Activated T-cell treated with anti-CD3 and anti-CD28 coated beads for 48 hours (primary cell): ENCODE measurements at regions not wholly inside any gene's neighbourhood (a gene's known extent, or its start where the extent isn't known, plus 50 kb on each side); places are given as distances from the start of the nearest gene placed in this dataset.
"Not testable (repeated sequence)": the region's sequence is repeated elsewhere in the genome, so short reads cannot be mapped to it uniquely, and the experiment has no call there.

ENCODE experiments used
- DNase-seq: peaks from one replicate; pipeline ENCODE4 v3.0.0-alpha.2; 2020; ENCODE audit warnings: low read depth

DNA sequence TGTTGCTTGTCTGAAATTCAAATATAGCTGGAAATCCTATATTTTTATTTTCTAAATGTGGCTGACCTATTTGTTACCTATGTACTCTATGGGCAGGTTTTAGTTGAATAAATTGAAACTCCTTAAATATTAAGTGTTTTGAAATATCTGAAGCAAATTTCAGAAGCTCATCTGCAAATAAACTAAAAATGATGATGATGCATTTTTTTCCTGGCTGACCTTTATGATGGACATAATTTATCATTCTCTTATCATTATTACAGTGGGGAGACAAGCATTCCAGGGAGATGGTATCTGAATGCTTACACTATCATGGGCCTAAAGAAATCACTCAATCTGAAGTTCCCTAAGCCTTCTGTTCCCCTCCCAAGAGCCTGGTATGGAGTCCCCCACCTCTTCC, 1225.2 kb downstream of the AACS start:
- DNase-seq, result no peak

DNA sequence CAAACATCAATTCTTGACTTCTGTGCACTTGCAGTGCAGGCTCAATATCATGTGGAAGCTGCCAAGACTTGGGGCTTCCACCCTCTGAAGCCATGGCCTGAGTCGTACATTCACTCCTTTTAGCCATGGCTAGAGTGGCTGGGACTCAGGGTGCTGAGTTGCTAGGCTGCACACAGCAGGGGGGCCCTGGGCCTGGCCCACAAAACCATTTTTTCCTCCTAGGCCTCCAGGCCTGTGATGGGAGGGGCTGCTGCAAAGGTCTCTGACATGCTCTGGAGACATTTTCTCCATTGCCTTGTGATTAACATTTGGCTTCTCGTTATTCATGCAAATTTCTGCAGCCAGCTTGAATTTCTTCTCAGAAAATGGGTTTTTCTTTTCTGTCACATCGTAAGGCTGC, 1226.8 kb downstream of the AACS start:
- DNase-seq, result not testable (repeated sequence)

DNA sequence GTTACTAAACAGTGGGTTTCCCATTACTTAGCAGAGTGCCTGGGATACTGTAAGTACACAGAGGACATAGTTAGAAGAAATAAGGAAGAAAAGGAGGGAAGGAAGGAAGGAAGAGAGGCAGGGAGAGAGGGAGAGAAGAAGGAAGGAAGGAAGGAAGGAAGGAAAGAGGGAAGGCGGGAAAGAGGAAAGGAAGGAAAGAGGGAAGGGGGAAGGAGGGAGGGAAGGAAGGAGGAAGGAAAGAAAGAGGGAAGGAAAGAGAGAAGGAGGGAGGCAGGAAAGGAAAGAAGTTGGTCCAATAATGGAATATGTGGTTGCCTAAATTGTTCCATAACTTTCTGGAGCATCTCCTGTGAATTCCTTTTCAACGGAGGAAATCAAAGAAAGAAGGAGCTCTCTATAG, 1230.4 kb downstream of the AACS start:
- DNase-seq, result no peak

DNA sequence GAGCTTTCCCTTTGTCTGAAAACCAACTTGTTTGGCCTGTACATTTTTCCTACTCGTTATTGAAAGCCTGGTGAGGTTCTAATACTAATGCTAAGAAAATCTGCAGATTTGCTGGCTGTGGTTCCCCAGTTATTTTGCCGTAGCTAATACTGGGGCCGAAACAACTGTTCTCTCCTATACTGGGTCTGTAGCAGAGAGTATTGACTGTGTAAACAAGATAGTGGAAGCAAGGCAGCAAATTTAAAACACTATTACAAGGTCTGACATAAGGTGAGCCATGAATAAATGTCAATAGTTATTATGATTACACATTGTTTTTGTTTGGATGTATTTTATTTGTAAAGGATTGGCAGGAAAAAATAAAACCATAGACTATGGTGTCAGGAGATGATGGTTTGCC, 1244.0 kb downstream of the AACS start:
- no peak for DNase-seq

DNA sequence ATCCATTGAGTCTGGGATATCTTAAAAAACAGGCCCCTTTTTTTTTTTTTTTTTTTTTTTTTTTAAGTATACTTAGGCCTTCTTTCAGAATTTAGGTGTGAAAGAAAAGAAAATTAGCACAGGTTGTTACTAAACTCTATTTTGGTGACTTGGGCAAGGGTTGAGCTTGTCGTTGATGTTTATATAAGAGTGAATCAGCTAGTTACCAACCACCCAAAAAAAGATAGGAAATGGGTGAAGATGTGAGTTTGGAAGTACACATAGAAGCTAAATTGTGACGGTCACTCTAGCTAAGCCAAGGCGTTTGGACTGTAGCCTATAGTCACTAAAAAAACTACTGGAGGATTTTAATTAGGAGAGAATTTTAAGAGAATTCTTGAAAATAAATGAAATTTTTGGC, 1247.2 kb downstream of the AACS start:
- DNase-seq, result no peak

DNA sequence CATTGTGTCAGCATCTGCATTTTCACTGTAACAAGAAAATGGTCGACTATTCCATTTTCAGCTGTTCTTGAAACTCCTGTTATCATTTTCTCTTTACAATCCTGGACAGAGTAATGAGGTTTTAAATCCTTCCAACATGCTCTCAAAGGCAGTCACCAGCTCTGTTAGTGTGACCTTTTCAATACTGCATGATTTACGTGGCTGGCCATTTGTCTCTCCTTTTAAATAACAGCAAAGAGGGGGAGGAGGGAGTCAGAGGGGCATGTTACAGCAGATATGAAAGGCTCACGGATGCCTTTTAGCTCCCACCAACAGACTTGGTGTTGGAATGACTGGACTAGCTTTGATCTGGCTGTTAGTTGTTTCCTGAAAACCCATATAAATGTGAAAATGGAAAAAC, 1251.2 kb downstream of the AACS start:
- no peak for DNase-seq

DNA sequence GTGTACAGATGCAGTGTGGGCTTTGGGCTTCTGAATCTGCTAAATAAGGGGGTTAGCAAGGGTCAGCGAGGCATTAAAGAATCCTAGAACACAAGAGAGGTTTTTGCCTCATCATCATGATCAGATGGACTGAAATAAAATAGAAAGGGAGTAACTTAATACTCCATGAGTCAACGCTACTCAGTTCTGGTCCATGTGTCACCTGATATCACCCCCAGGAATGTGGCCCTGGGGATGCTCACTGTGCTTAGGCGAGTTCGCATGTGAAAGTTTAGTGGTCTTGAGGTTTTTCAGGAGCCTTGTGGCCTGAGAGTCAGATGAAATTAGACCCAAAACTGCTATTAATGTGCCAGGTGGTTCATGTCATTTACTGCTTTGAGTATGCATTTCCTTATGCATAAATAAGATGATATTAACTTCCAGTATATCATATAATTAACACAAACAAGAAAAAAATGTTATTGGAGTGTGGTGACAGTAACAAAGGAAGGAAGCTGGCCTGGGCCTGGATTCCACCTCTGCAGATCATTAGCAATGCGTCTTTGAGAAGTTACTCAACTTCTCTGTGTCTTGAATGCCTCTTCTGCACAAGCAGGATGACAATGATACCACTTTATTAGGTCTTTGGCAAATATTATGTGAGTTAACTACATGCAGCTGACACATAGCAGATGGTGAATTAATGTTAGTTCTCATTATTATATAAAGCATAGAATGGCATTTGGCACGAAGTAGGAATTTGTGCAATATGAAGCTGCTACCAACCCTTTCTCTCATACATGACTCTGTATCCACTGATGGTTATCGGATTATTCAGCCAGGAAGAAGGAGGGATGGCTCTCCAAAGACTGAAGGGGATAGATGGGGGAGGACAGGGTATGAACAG, 1272.6 kb downstream of the AACS start:
- no peak for DNase-seq

DNA sequence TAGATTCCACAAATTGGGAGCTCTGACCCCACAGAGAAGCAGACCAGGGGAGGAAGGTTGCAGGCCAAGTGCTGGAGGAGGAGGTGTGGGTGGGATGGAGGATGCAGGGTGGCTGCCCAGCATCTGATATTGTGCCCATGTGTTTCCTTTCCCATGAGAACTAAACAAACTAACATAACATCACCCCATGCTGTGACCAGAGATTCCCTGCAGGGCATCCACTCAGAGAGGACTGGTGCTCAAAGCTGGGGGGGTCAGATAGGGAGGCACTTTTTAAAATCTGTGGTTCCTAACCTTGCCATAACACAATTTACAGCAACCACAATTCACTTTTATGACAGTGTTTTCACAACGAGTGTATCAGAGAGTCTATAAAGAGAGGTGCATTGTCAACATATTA, 1277.6 kb downstream of the AACS start:
- DNase-seq, result no peak

DNA sequence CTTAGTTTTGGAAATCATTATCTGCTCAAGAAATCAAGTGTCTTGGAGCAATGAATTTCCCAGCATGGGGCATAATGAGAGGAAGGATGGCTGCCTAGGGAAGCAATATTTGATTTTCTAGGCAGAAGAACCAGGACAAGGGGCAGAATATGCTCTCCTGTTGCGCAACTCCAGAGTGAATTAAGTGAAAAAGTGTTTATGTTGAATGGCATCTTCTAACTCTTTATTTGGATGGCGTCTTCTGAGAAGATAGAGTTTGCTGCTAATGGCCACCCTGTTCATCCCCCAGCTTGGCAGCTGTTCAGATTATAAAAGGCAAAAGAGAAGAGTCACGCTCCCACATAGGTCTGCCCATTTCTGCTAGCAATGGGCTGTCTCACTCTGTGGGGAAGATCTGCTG, 1278.1 kb downstream of the AACS start:
- DNase-seq, result no peak

DNA sequence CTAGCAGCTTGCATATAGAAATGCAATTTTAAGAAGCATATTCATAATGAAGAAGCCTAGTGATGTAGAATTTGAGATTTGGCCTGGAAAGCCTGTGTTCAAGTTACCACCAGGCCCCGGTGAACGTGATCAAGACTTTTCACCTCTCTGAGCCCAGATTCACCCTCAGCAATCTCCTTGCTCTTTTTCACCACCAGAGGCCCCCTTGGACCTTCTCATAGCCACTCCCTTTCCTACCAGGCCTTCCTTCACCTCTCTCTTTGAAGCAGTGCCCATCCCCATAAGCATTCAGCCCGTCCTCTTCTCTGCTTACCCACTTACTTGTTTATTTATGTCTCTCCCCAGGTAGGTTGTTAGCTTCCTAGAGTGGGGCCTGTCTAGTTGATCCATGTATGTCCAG, 1280.9 kb downstream of the AACS start:
- DNase-seq, result no peak

DNA sequence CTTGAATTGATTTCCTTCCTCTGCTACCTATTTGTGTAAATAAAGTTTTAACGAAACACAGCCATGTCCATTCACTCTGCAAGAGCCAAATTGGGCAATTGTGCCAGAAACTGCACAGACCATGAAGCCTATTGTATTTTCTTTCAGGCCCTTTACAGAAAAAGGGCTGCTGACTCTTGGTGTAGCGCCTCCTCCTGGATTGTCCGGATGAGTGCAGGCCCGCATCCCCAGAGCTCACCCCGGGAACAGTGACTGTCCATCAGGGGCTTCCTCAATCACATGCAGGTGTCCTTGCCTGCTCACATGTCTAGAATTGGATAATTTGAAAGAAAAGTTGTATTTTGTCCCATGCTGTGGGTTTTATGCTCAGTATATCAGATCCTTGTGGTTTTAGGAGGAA, 1282.2 kb downstream of the AACS start:
- no peak for DNase-seq

DNA sequence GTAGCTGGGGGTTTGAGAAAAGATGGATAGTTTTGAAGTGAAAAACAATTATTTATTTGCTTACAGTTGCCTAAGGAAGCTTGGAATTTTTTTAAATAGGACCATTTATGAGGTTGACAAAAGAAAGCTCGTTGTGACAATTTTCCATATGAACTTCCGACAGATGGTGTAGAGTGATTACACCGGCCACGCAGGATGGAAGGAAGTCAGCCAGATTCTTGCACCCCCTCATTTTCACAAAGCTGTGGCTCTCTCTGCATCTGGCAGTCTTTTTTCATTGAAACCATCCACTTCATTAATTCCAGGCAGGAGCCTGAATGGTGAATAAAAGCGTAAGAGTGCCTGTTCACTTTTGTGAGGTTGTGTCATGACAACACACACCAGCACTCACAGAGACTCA, 1284.1 kb downstream of the AACS start:
- no peak for DNase-seq

DNA sequence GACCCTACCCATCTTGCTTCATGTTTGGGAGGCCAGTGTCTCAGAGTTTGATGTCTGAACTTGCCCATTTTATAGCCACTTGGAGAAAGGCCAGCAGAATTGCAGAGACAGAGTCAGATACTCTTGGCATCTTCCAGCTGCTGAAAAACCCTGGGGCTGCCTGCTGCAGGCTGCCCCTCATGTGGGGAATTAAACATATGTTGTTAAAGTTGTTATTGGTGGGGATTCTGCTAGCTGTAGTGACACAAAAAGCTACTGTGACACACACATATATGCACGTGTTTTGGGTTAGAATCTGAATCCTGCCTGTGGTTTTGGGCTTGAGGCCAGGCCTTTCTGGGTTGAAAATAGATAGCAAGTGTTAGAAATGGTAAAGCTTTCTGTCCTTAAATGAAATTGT, 1288.4 kb downstream of the AACS start:
- DNase-seq, result no peak

DNA sequence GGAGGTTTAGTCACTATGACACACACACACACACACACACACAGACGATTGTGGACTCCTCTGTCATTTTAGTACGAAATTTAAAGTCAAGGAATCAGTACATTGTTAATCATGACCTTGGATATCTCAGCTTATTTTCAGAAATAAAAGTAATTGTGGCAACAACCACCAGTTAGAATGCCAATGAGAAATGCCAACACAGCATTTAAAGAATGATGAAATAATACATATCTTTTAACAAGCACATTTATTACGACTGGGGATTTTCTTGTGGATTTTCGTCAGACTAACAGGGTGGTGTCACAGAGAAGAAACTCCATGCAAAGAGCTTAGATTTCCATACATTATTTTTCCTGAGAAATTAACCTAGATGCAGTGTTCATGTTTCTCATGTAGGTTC, 1289.4 kb downstream of the AACS start:
- no peak for DNase-seq

DNA sequence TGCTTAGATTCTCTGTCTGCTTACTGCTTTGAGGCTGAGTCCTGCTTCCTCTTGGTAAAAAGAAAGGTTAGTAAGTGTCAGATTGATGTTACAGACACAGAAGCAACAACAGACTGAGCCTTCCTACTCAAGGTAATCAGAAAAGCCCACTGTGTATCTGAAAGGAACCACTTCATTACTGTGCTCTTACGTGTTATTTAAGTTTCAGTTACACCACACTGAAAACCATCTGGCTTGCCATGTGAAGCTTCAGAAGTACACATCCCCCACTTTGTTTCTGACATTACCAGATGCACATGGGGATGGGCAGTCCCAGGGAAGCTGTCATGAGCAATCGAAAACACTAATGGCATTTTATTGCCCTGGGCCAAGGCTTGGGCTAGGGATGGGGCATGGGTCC, 1290.1 kb downstream of the AACS start:
- no peak for DNase-seq

DNA sequence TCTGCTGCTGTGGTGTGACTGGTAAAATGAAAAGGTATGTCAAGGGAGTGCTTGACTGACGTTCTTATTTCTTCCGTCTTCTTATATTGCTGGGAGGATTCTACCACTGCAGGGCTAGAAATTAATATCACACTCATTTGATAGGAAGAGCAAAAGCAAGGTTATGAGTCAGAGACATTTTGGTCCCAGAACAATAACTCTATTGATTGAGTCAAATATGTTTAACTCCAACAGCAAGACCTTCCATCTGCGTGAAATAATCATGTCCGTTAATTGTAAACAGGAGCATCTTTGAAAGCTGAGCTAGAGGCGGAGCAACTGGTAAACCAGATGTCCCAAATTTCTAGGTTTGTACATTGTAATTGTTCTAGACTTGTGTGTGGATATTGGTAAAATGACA, 1293.6 kb downstream of the AACS start:
- no peak for DNase-seq

DNA sequence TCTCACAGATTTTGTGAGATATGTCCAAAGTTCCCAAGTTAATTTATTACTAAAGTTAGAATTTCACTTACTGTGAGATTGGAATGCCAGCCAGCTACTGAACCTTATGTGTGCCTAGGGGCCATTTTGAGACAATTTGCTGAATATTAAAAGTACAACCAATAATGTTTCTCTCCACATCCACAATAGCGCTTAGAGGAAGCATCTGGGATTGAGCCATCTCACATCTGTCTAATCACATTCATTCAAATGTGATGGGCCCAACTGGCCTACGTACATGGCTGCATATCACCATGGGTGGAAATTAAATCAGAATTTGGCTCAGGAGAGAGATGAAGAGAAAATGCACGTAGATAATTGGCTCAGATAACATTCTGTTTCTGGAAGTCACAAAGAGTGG, 1294.0 kb downstream of the AACS start:
- no peak for DNase-seq

DNA sequence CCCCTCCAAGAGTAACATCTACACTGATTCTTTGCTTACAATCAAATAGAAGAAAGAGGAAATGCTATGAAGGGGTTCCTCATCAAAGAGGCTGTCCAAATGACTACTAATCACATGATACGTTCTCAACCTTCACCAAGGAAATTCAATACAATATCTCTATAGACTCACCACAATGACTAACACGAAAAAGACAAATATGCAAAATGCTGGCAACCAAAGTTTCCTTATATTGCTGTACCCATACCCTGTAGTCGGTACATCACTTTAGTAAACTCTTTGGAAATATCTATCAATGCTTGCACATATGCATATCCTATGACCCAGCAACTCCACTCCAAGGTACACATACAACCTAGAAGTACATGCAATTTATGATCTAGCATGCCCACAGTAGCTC, 1296.6 kb downstream of the AACS start:
- no peak for DNase-seq

DNA sequence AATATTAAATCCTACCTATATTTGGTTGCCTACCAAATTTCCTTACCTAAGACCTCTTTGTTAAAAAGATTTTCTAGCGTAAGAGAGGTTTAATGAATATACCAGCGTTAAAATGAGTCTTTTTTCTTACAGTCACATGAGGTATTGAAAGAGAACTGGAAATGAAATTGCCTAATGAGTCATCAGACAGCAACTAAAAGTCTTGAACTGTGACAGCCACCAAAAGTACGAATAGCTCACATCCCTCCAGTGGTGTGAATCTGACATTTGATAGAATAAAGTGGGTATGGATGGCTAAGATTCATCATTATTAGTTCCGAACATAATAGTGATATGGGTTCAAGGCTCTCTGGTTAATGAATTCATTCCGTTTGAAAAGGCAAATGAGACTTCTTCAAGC, 1297.3 kb downstream of the AACS start:
- DNase-seq, result no peak

DNA sequence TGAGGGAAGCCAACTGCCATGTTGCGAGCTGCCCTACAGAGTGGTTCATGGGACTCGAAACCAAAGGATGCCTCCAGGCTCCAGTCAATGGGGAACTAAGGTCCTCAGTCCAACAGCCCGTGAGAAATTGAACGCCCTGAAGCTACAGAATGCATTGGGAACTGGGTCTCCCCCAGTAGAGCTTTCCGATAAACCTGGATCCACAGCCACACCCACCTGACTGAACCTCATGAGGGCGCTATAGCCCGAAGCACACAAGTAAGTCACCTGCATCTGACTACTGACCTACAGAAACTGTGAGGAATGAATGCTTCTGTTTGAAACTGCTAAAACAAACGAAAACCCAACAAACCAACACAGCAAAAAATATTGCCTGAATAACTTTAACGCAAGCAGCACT, 1297.7 kb downstream of the AACS start:
- DNase-seq, result no peak

DNA sequence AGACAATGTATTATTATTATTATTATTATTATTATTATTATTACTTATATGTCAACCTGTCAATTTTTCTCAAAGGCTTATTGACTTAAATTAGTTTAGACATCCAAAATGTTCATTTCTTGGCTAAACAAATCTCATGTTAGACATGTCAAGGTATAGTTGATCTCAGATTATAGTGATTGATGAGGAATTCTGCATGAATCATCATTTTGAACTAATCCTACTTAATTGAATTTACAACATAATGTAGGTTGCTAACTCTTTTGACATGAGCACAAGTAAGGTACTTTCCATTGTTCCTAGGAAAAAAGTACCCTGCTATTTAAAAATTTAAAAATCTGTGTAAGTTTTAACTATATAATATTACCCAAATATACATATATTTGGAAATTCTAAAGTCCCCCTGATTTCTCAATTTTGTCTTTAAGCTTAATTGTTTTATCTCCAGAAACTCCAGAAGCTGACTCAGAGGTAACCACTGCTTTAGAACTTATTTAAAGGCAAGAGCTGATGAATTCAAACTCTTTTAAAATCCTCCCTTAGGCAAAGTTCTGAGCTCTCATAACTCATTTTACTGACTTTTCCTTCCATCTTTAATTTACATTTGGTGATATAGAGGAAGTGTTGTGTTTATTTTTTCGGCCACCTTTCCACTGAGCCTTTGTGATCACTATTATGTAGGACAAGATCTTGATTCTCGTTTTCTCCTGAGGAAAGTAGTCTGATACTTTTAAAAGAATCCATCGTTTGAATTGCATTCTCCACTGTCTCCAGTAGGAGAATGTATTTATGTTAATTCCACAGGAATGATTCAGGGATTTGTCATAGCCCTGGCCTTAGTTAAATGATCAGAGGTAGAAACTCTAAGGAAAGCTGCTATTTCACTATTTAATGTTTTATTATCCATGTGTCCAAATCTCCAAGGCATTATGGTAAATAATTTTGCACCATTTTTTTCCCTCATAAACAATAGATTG, 1304.5 kb downstream of the AACS start:
- DNase-seq, result no peak

DNA sequence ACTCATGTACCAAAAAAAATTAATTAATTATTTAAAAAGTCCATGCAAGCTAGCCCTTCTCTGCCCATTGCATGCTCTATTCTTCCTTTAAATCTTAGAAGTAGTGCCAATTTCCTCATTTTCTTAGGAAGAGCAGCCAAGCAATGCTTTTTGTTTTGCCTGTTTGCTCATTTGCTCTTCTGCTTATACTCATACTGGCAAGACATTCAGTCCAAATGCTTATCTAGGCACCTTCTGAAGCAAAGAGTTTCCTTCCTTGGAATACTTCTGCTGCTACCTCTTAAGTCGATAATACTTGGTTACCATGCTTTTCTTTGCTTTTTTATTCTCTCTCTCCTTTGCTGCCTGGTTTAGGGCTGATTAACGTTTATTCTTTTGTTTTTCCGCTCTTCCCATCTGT, 1318.3 kb downstream of the AACS start:
- no peak for DNase-seq

DNA sequence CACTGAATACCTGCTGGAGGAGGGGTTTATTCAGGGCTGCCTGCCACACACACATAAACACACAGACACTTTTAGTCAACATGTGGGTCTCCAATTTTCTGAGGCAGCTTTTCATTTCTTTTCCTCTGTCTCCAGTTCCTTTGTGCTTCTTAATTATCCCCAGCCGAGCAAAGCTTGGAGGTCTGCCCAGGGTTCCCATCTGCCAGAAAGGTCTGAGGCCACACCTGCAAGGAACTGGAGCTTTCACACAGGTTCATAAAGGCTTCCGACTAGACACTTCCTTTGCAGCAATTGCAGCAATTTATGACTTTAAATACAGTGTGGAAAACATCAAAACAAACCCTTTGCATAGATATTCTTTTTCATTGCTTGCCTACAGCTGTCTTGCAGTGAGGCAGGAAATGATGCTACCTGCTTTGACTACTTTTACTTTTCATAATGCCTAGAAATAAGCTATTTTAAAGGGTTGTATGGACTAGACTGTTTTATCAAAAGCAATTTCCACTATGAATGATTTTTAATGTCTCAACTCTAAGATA, 1318.9 kb downstream of the AACS start:
- no peak for DNase-seq
